Activated CD4-positive, alpha-beta T cell treated with anti-CD3 and anti-CD28 coated beads, Interleukin-2, amount 10 ng/mL, durations not matched to agents 7 days and 5 days (primary cell): ENCODE measurements at regions not wholly inside any gene's neighbourhood (a gene's known extent, or its start where the extent isn't known, plus 50 kb on each side); places are given as distances from the start of the nearest gene placed in this dataset.
"Not testable (repeated sequence)": the region's sequence is repeated elsewhere in the genome, so short reads cannot be mapped to it uniquely, and the experiment has no call there.

ENCODE experiments used
- CTCF ChIA-PET: fragments of 350-600 bp; sonication (Branson Sonifier 250); formaldehyde crosslinking; loops from one replicate; lab custom pipeline; 2021; ENCODE audit warnings: antibody characterized with exemption; lab: Charles Lee
- POLR2A ChIA-PET: fragments of 350-600 bp; sonication (Branson Sonifier 250); formaldehyde crosslinking; loops from one replicate; lab custom pipeline; 2021; ENCODE audit warnings: antibody characterized with exemption; lab: Charles Lee
- DNase-seq: peaks from one replicate; pipeline ENCODE4 v3.0.0-alpha.2; 2020
- H3K27ac Mint-ChIP-seq: one replicate; pipeline ENCODE4 v1.8.0; 2021; ENCODE audit warnings: mild to moderate bottlenecking, moderate library complexity, mixed read lengths
- H3K27me3 Mint-ChIP-seq: one replicate; pipeline ENCODE4 v1.8.0; 2021; ENCODE audit warnings: mixed read lengths
- H3K36me3 Mint-ChIP-seq: one replicate; pipeline ENCODE4 v1.8.0; 2021; ENCODE audit warnings: low read depth, mixed read lengths
- H3K4me1 Mint-ChIP-seq: one replicate; pipeline ENCODE4 v1.8.0; 2021; ENCODE audit warnings: mixed read lengths
- H3K4me3 Mint-ChIP-seq: one replicate; pipeline ENCODE4 v1.8.0; 2021; ENCODE audit warnings: mild to moderate bottlenecking, moderate library complexity, mixed read lengths
- H3K9me3 Mint-ChIP-seq: one replicate; pipeline ENCODE4 v1.8.0; 2021; ENCODE audit warnings: mixed read lengths

DNA sequence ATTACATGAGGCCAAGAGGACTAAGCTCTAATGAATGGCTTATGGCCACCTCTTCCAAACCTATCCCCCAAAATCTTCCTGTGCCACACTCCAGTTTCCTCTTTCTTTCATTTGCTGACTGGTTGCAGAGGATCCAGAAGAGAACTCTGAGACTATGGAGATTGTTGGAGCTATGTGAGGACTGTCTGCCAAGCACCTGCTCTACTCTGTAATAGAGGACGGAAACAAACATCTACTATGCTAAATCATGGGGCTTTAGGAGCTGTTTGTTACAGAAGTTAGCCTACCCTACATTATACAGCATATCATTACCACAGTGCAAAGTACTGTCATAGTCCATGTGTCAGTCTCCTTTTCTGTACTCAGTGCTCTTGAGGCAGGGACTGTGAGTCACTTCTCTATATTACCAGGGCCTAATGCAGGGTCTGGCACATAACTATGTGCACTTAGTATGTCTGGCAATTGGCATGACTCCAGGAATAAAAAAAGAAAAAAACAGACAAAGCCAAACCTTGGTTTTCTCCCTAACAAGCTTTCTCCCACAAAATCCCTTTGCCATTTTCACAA lies 95.1 kb downstream of the RPAP3 start:
- H3K36me3 Mint-ChIP-seq = peaks cover 6% of the 10 kb centered on the region
- ChIA-PET CTCF (interaction anchor here (2.1 kb wide), 1 partner anchor 17 kb away, joined by 4 read pairs; no protein-coding TSS in a partner anchor), POLR2A (no interaction called here)
- H3K9me3 Mint-ChIP-seq = peaks cover 49% of the 10 kb centered on the region
- H3K27ac Mint-ChIP-seq = no peak overlapping the region
- no peaks in the 10 kb centered on the region for H3K4me1 Mint-ChIP-seq
- DNase-seq = no peak
- H3K27me3 Mint-ChIP-seq = no peaks in the 10 kb centered on the region
- H3K4me3 Mint-ChIP-seq = no peak overlapping the region

DNA sequence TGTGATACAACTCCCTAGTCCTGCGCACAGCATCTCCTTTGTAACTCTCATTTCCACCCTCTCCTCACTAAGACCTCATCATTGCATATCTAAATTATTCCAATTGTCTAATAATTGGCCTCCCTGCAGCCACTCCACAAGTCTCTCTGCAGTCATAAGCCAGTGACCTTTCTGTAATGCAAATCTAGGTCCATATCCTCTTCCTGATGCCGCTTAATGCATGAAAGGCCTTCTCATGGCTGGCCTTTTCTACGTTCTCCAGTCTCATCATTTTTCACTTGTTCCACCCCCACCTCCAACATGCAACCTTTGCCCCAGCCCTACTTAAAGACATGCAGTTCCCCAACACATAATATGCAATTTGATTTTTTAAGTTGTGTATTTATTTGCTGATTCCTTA lies 96.0 kb downstream of the RPAP3 start:
- no peak overlapping the region for H3K27ac Mint-ChIP-seq
- H3K4me1 Mint-ChIP-seq = no peaks in the 10 kb centered on the region
- H3K9me3 Mint-ChIP-seq = peaks cover 51% of the 10 kb centered on the region
- no peaks in the 10 kb centered on the region for H3K27me3 Mint-ChIP-seq
- H3K4me3 Mint-ChIP-seq = no peak overlapping the region
- H3K36me3 Mint-ChIP-seq = peaks cover 10% of the 10 kb centered on the region
- CTCF ChIA-PET = no interaction called here
- DNase-seq = no peak
- POLR2A ChIA-PET = no interaction called here

DNA sequence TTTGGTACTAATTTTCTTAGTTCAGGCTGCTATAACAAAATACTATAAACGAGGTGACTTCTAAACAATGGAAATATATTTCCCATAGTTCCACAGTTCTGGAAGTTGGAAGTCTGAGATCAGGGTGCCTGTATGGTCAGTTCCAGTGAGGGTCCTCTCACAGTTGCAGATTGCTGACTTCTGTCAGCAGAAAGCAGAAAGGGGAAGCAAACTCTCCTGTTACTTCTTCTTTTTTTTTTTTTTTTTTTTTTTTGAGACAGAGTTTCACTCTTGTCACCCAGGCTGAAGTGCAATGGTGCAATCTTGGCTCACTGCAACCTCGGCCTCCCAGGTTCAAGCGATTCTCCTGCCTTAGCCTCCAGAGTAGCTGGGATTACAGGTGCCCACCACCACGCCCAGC lies 97.2 kb downstream of the RPAP3 start:
- H3K27me3 Mint-ChIP-seq, POLR2A ChIA-PET, H3K4me3 Mint-ChIP-seq, H3K4me1 Mint-ChIP-seq, H3K27ac Mint-ChIP-seq, DNase-seq: not testable (repeated sequence)
- peaks cover 45% of the 10 kb centered on the region for H3K9me3 Mint-ChIP-seq
- CTCF ChIA-PET = interaction anchor here (0.6 kb wide), 1 partner anchor 89 kb away, joined by 3 read pairs; no protein-coding TSS in a partner anchor
- peaks cover 13% of the 10 kb centered on the region for H3K36me3 Mint-ChIP-seq

DNA sequence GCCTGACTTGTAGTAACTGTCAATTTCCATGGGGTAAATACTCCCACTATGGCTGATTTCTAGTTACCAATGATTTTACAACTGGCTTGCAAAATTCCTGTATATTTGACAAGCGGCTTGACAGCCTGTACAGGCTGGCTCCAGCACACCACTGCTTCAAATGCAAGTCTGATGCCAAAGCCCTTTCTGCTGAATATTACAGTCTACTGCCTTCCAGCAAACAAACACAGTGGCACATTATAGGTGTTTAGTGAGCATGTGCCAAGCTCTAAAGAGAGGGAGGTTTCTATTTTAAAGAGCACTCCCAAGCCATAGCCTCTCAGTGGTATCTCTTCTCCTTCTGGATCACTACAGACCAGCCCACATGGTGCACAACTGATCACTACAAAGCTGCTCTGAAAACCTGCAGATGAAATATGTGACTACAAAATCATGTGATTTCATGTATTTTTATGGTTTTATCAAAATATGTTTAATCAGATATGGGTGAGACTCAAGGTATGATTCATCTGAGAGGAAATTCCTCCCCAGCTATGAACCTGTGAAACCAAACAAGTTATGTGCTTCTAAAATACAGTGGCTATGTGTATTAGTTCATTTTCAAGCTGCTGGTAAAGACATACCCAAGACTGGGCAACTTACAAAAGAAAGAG lies 101.5 kb downstream of the RPAP3 start:
- H3K4me1 Mint-ChIP-seq = peaks cover 2% of the 10 kb centered on the region
- peaks cover 13% of the 10 kb centered on the region for H3K36me3 Mint-ChIP-seq
- no peaks in the 10 kb centered on the region for H3K27me3 Mint-ChIP-seq
- H3K27ac Mint-ChIP-seq = no peak overlapping the region
- peaks cover 32% of the 10 kb centered on the region for H3K9me3 Mint-ChIP-seq
- ChIA-PET CTCF (interaction anchor here (1.9 kb wide), 1 partner anchor 11 kb away, joined by 4 read pairs; no protein-coding TSS in a partner anchor), POLR2A (no interaction called here)
- no peak for DNase-seq
- no peak overlapping the region for H3K4me3 Mint-ChIP-seq

DNA sequence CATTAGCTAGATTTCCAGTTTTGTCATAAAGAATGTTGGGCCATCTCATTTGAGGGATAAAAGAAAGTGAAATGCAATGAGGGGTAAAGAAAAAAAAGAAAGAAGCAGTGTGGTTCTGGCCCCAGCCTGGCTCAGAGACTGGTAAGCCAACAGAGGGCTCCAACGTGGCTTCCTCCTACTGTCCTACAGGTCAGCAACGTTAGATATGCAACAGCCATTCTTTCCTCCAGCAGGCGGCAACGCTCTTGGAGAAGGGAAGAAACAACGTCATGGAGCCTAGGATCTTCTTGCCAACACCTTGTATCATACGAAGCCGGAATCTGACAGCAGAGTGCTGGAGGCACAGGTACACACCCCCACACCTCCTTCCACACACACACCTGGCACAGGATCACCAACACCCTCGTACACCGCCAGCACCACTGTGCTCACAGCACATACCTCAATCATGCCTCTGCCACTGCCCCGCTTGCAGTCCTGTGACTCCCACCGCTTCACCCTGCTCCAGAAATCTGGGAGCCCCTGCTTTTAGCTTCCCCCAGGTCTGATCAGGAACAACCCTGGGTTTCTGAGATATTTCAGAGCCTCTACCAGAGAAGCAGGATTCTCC lies 102.8 kb downstream of the RPAP3 start:
- Mint-ChIP-seq H3K9me3 (peaks cover 32% of the 10 kb centered on the region), H3K27me3 (no peaks in the 10 kb centered on the region), H3K4me3 (no peak overlapping the region), H3K27ac (no peak overlapping the region), H3K36me3 (peaks cover 13% of the 10 kb centered on the region), H3K4me1 (peaks cover 2% of the 10 kb centered on the region)
- ChIA-PET CTCF (no interaction called here), POLR2A (no interaction called here)
- DNase-seq = no peak

DNA sequence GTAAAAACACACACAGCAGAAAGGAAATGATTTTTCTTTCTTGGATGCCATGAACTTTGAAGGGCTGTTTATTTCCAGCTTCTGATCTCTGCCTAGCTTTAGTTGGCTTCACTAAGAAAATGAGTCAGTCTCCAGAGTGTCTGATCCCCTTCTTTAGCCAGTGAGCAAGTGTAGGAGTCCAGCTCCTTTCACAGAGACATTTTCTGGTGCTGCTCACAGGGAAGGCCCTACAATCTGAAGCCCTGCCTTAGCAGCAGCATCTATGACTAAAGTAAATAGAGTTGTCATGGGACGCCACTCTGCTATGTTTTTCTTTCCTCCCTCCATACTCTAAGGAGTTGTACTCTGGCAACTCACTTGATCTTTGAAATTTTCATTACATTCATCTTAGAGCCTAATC lies 103.5 kb downstream of the RPAP3 start:
- Mint-ChIP-seq H3K27me3 (no peaks in the 10 kb centered on the region), H3K4me3 (no peak overlapping the region), H3K27ac (no peak overlapping the region), H3K9me3 (peaks cover 25% of the 10 kb centered on the region), H3K36me3 (peaks cover 13% of the 10 kb centered on the region), H3K4me1 (peaks cover 2% of the 10 kb centered on the region)
- POLR2A ChIA-PET = no interaction called here
- CTCF ChIA-PET = interaction anchor here (0.6 to 0.7 kb wide), 2 partner anchors 104 to 1539 kb away, joined by 3 read pairs; no protein-coding TSS in a partner anchor
- DNase-seq = no peak

DNA sequence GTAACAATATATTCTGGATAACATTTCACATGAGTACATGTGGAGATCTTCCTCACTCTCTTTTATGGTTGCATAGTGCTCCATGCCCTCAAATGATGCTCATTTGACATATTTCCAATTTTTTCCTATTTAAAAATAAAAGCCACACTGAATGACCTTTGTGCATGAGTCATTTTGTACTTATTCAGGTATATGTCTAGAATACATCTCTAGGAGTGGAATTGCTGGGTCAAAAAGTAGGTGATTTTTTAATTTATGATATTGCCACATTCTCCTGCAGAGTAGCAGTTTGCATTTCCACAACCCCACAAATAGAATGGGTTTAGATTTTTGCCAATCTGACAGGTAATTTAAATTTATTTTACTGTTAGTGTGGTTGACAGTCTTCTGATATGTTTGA lies 104.8 kb downstream of the RPAP3 start:
- Mint-ChIP-seq H3K9me3 (peaks cover 21% of the 10 kb centered on the region), H3K27ac (no peak overlapping the region), H3K27me3 (no peaks in the 10 kb centered on the region), H3K36me3 (peaks cover 7% of the 10 kb centered on the region), H3K4me1 (peaks cover 2% of the 10 kb centered on the region), H3K4me3 (no peak overlapping the region)
- POLR2A ChIA-PET = no interaction called here
- CTCF ChIA-PET = no interaction called here
- DNase-seq = no peak

DNA sequence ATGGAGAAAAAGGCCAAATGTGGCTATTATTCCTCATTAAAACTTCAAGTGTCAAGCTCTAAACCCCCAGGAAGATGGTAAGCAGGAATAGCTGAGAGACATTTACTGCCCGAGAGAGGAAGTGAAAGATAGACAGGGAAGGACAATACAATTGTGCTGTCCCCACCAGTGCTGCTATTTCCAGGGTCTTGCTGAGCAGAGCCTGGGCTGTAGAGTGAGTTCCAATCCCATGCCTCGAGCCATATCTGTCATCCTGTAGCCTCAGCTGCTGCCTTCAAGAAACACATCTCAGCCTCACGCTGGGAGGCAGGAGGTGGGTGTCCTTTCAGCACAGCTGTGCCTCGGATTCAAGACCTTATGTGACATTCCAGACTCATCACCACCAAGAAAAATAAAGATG lies 114.0 kb downstream of the RPAP3 start:
- DNase-seq = no peak
- Mint-ChIP-seq H3K36me3 (no peaks in the 10 kb centered on the region), H3K9me3 (peaks cover 3% of the 10 kb centered on the region), H3K4me3 (no peak overlapping the region), H3K27me3 (no peaks in the 10 kb centered on the region), H3K27ac (no peak overlapping the region), H3K4me1 (no peaks in the 10 kb centered on the region)
- ChIA-PET CTCF (interaction anchor here (0.6 kb wide), 1 partner anchor 540 kb away, joined by 3 read pairs; no protein-coding TSS in a partner anchor), POLR2A (no interaction called here)

DNA sequence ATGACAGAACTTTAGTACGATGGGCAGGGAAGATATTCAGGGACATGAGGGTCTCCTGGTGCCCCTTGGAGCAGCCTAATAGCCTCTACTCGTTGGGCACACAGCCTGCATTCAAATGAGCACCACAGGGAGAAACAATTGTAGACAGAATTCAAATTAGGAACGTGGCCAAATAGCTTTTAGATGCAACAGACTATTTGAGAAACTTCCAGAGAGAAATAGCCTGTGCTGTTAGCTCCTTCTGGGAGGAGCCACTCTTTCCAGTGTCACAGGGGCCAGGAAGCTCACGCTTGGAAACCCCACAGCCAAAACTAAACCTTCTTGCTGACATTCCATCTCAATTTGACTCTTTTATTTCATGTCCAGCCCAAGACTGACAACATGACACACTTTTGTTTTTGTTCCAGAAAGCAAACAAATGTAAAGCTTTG lies 114.5 kb downstream of the RPAP3 start:
- no peaks in the 10 kb centered on the region for H3K36me3 Mint-ChIP-seq
- no peak for DNase-seq
- H3K9me3 Mint-ChIP-seq = peaks cover 3% of the 10 kb centered on the region
- H3K4me1 Mint-ChIP-seq = no peaks in the 10 kb centered on the region
- POLR2A ChIA-PET = no interaction called here
- H3K4me3 Mint-ChIP-seq = no peak overlapping the region
- CTCF ChIA-PET = no interaction called here
- H3K27ac Mint-ChIP-seq = no peak overlapping the region
- H3K27me3 Mint-ChIP-seq = no peaks in the 10 kb centered on the region

DNA sequence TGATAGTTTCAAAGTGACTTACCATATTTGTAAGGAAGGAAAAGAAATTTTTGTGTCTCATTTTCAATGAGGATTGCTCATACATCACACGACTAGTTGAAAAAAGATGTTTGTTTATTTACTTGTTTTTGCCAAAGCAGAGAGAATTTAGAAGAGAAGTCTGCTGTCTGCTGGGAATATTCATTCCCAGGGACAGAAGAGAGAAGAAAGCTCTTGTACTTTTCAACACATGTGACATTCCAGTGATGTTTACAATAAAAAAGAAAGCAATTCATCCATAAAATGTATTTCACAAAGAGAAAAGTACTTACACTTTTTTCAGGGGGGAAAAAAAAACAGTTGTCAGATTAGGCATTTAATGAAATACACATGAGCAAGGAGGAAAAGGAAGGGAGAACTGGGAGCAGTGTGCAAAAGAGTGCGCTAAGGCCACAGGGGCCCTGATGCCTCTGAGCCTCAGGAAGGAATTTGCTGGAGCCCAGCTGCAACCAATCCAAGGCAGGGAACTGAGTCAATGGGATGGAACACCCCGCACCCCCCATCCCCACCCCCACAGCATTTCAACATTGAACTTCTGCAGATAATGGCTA lies 115.0 kb downstream of the RPAP3 start:
- Mint-ChIP-seq H3K27me3 (no peaks in the 10 kb centered on the region), H3K36me3 (no peaks in the 10 kb centered on the region), H3K4me3 (no peak overlapping the region), H3K27ac (no peak overlapping the region), H3K4me1 (no peaks in the 10 kb centered on the region), H3K9me3 (no peaks in the 10 kb centered on the region)
- POLR2A ChIA-PET = no interaction called here
- CTCF ChIA-PET = no interaction called here
- DNase-seq = no peak

DNA sequence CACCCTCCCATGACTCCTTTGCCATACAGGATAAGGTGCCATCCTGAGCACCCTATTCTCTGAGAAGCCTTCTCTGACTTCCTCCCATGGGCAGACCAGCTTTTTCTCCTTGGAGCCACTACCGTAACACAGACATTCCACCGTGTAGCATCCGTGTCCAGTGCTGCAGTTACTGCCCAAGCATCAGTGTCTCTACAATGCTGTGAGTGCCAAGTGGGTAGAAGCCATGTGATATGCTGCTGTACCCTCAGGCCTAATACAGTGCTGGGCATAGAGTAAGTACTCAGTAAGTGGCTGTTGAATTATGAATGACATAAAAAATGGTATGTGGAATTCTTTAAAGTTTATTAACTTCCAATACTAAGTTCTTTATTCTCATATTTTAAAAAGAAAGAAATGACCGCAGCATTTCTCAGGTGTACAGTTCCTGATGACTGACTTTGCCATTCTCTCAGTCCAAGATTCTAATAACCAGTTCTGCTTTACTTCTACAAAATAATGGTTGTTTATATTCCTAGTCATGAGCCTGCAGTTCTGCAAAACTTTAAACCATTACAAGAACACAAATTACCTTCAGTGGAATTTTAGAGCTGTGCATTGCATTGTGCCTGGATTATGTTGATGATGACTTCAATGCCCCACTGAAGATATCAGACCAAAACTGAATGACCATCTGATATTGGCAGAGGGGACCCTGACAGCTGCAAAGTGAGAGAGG lies 118.7 kb downstream of the RPAP3 start:
- POLR2A ChIA-PET = no interaction called here

DNA sequence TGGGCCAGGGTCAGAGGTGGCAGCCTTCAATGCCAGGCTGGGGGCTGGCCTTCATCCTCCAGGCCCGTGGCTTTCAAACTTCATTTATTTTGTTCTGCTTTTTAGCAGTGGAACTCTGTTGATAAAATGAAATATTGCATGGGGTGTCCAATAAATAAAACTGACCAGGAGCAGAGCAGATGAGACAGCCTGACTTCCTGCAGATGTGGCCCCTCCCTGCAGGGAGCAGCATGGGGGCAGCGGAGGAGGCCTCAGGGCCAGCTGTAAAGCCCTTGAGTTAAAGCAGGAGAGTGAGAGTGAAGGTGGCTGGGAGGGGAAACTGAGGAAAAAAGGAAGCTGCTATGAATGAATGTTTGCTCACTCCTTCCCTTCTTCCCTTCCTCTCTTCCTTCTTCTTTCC lies 120.3 kb downstream of the RPAP3 start:
- CTCF ChIA-PET = no interaction called here
- peaks cover 4% of the 10 kb centered on the region for H3K9me3 Mint-ChIP-seq
- no peak for DNase-seq
- POLR2A ChIA-PET = no interaction called here
- H3K27ac Mint-ChIP-seq = no peak overlapping the region
- H3K4me1 Mint-ChIP-seq = no peaks in the 10 kb centered on the region
- H3K36me3 Mint-ChIP-seq = no peaks in the 10 kb centered on the region
- no peak overlapping the region for H3K4me3 Mint-ChIP-seq
- H3K27me3 Mint-ChIP-seq = no peaks in the 10 kb centered on the region

More for the DNA sequence above, 118.7 kb downstream of the RPAP3 start:
- Mint-ChIP-seq H3K27me3 (no peaks in the 10 kb centered on the region), H3K4me3 (no peak overlapping the region), H3K9me3 (peaks cover under 1% of the 10 kb centered on the region), H3K4me1 (no peaks in the 10 kb centered on the region), H3K27ac (no peak overlapping the region), H3K36me3 (no peaks in the 10 kb centered on the region)
- CTCF ChIA-PET = interaction anchor here (0.6 to 0.8 kb wide), 3 partner anchors 43 to 1222 kb away, joined by 3 read pairs; no protein-coding TSS in a partner anchor
- DNase-seq = no peak
